ENCODE measurements at regions not wholly inside any gene's neighbourhood (a gene's known extent, or its start where the extent isn't known, plus 50 kb on each side); places are given as distances from the start of the nearest gene placed in this dataset.

GRCh38 chr6:11374036-11375010 lies 141.9 kb upstream of the NEDD9 start:
- no peak overlapping the region for H2AK9ac ChIP-seq (replicated peaks; ENCODE audit: low read depth, low read length, poor library complexity)
- POLR2A ChIA-PET (ENCODE audit: unreplicated experiment), result no interaction called here
- no peak overlapping the region for H3K14ac ChIP-seq (replicated peaks; ENCODE audit: low read depth, low read length)
- no peak overlapping the region for H3K4ac ChIP-seq (ENCODE audit: low read depth, low read length)
- DNase-seq, result no peak
- no peak overlapping the region for H4K5ac ChIP-seq (ENCODE audit: low read depth, low read length)
- H3K23ac ChIP-seq (ENCODE audit: low read depth, low read length), result no peak overlapping the region
- H3K9me1 ChIP-seq (ENCODE audit: insufficient read depth, low read length), result peaks cover 5% of the 10 kb centered on the region
- H2BK5ac ChIP-seq (ENCODE audit: low read depth, low read length, poor library complexity, severe bottlenecking), result no peak overlapping the region
- no peak overlapping the region for H2AFZ ChIP-seq (replicated peaks; ENCODE audit: low read length, poor library complexity)
- no peak overlapping the region for H3K4me3 ChIP-seq (ENCODE audit: insufficient read depth, low read depth, low read length)
- H2BK15ac ChIP-seq (ENCODE audit: low read depth, low read length), result no peak overlapping the region
- H2BK20ac ChIP-seq (ENCODE audit: low read depth, low read length), result no peak overlapping the region
- H2BK120ac ChIP-seq (ENCODE audit: low read depth, low read length), result no peak overlapping the region
- CTCF ChIA-PET, result no interaction called here
- H3K4me2 ChIP-seq (ENCODE audit: low read depth, low read length), result no peak overlapping the region
- H3K36me3 ChIP-seq (ENCODE audit: control insufficient read depth, insufficient read depth, low read length), result no peaks in the 10 kb centered on the region
- no peak overlapping the region for H3K9ac ChIP-seq (ENCODE audit: low read depth, low read length)
- H3K27ac ChIP-seq (ENCODE audit: insufficient read depth, low read length), result no peak overlapping the region
- H4K91ac ChIP-seq (ENCODE audit: insufficient read depth, low read depth, low read length), result no peak overlapping the region
- no CpG with 5 or more reads among the region's 4 CpGs for WGBS, 2 experiments (ENCODE audit: extremely low coverage in 2 of 2, insufficient read length in 1 of 2)
- in situ Hi-C loops (cut with MboI; ENCODE audit: low sequenced_read_pairs), result no loop called here
- dilution Hi-C loops (cut with HindIII; ENCODE audit: low sequenced_read_pairs, unreplicated experiment), result no loop called here
- no peak for ATAC-seq (ENCODE audit: low read depth)
- TF ChIP-seq RFX5 (IDR thresholded peaks at IDR 0.05; ENCODE audit: low read depth, low read length) (no peak), FOS (IDR thresholded peaks at IDR 0.05; ENCODE audit: low read depth, low read length) (no peak), MAFK (IDR thresholded peaks at IDR 0.05; ENCODE audit: low read depth, low read length) (no peak), CHD1 (IDR thresholded peaks at IDR 0.05; ENCODE audit: low read depth, low read length) (no peak), RCOR1 (IDR thresholded peaks at IDR 0.05; ENCODE audit: insufficient replicate concordance, low read length) (no peak), POLR2A (IDR thresholded peaks at IDR 0.05; ENCODE audit: low read depth, low read length) (no peak)
- TF ChIP-seq, protein P1, sequence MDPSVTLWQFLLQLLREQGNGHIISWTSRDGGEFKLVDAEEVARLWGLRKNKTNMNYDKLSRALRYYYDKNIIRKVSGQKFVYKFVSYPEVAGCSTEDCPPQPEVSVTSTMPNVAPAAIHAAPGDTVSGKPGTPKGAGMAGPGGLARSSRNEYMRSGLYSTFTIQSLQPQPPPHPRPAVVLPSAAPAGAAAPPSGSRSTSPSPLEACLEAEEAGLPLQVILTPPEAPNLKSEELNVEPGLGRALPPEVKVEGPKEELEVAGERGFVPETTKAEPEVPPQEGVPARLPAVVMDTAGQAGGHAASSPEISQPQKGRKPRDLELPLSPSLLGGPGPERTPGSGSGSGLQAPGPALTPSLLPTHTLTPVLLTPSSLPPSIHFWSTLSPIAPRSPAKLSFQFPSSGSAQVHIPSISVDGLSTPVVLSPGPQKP (IDR thresholded peaks at IDR 0.05; ENCODE audit: borderline replicate concordance, low read depth, low read length), result no peak
- TF ChIP-seq, protein P2, sequence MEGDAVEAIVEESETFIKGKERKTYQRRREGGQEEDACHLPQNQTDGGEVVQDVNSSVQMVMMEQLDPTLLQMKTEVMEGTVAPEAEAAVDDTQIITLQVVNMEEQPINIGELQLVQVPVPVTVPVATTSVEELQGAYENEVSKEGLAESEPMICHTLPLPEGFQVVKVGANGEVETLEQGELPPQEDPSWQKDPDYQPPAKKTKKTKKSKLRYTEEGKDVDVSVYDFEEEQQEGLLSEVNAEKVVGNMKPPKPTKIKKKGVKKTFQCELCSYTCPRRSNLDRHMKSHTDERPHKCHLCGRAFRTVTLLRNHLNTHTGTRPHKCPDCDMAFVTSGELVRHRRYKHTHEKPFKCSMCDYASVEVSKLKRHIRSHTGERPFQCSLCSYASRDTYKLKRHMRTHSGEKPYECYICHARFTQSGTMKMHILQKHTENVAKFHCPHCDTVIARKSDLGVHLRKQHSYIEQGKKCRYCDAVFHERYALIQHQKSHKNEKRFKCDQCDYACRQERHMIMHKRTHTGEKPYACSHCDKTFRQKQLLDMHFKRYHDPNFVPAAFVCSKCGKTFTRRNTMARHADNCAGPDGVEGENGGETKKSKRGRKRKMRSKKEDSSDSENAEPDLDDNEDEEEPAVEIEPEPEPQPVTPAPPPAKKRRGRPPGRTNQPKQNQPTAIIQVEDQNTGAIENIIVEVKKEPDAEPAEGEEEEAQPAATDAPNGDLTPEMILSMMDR (conservative IDR thresholded peaks at IDR 0.05; ENCODE audit: low read depth, low read length), result no peak
- H3K4me1 ChIP-seq (ENCODE audit: control insufficient read depth, insufficient read depth, low read length), result no peaks in the 10 kb centered on the region; the same call in 1 of the 2 replicates
- H2AK5ac ChIP-seq (ENCODE audit: low read depth, low read length), result no peak overlapping the region
- no peak overlapping the region for H3K56ac ChIP-seq (ENCODE audit: extremely low read depth, insufficient read depth, low read length)
- H3K27me3 ChIP-seq (ENCODE audit: control insufficient read depth, insufficient read depth, low read length), result no peaks in the 10 kb centered on the region
- no peaks in the 10 kb centered on the region for H3K9me3 ChIP-seq (ENCODE audit: control insufficient read depth, insufficient read depth, low read length)
- H4K20me1 ChIP-seq (ENCODE audit: insufficient read depth, low read length), result no peaks in the 10 kb centered on the region
- BruUV-seq (replicated peaks), result no TSS peak
- H3K79me1 ChIP-seq (ENCODE audit: low read depth in 1 of 2, low read length in 2 of 2), result no peaks in the 10 kb centered on the region
- H4K8ac ChIP-seq (ENCODE audit: low read depth in 2 of 2, low read length in 2 of 2), result no peak overlapping the region
- H3K18ac ChIP-seq (ENCODE audit: low read depth, low read length), result no peak overlapping the region
- intact Hi-C loops (cut with micrococcal nuclease), result no loop called here
